GM19372 (cell line): ENCODE measurements at regions not wholly inside any gene's neighbourhood (a gene's known extent, or its start where the extent isn't known, plus 50 kb on each side); places are given as distances from the start of the nearest gene placed in this dataset.

ENCODE experiments used
- ATAC-seq: cut with Tn5 transposase; IDR thresholded peaks from one replicate; pipeline ENCODE4 v1.9.1; 2021; ENCODE audit warnings: mild to moderate bottlenecking, low read depth, moderate library complexity; ENCODE audit not compliant: unreplicated experiment

DNA sequence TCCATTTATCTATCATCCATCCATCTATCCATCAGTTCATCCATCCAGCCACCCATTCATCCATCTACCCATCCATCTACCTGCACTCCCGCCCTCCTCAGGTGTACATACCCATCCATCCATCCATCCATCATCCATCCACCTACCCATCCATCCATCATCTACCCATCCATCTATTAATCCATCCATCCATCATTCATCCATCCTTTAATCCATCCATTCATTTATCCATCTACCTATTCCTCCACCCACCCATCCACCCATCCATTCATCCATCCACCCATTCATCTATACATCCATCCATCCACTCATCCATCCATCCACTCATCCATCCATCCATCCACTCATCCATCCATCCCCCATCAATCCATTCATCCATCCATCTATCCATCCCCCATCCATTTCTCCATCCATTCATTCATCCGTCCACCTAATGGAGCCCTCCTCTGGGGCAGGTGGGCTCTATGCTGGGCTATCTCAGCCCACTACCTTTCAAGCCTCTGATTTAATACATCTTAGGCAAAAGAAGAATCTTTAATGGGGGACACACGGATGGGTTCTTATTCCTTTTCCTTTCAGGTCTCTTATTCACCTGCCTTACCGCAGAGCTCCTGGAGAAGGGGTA, 178.9 kb downstream of the URI1 start:
- ATAC-seq = no peak

DNA sequence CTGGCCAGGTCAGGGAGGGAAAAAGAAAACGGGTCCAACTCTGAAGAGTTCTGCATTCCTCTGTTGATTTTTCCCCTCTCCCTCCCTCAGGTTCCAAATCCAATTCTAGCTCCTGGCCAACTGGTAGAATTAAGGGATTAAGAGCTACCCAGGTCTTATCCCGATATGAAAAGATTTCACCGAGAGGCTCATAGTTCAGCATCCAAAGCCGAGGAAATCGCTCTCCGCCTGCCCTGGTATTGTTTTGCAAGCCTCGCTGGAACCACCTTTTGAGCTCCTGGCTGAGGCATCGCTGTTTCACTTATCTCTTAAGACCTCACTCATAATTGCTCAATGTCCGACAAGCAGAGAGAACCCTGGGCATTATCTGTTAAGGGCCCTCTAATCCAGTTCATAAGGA, 180.4 kb downstream of the URI1 start:
- ATAC-seq = no peak

DNA sequence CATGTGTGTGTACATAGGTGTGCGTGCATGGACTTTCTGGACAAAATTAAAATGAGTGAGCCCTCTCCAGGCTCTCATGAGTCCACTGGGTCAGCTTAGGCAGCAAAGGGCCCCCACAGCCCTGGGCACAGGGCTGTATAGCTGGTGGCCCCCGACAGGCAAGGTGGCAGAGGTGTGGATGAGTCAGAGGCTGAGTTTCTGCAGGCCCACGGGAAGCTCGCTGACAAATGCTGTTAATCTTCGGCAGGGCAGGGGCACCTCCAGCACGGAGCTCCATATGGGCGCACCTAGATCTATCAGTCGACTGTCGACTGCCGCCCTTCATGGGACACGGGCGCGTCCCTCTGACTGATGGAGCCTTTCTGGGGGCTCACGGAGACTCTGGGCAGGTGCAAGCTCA, 181.1 kb downstream of the URI1 start:
- ATAC-seq = no peak

DNA sequence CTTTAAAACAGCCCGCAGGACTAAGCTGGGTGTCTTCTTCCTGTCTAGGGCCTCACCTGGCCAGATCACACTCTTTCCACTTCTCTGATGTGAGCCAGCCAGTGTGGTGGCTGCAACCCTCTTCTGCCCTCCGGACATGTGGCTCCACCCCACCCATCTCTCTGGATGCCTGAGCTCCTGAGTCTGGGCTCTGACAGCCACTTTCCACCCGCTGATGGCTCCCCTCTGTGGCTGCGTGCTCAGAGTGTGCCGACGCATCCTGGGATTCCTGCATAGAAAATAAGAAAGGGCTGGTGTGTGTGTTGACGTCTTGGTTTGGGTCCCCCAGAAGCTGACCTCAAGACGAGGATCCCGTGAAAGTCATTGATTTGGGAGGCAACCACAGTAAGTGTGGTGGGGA, 181.6 kb downstream of the URI1 start:
- ATAC-seq = no peak

DNA sequence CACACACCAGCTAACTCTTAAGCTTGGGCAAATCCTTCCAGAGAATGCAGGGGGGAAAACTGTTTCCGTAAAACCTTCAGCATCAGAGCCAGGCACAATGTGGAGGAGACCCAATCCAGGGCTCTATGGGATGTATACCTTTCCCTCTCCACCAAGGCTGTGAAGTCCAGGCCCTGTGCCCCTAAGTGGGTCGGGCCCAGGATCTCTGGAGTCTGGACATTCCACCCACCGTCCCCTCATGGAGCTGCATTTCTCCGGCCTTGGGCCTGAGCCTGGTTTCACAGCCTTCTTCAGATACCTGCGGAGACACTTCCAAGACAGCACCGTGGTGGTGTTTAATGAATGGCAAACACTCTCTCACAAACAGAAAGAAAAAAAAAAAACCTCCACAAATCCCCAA, 186.2 kb downstream of the URI1 start:
- ATAC-seq = no peak

DNA sequence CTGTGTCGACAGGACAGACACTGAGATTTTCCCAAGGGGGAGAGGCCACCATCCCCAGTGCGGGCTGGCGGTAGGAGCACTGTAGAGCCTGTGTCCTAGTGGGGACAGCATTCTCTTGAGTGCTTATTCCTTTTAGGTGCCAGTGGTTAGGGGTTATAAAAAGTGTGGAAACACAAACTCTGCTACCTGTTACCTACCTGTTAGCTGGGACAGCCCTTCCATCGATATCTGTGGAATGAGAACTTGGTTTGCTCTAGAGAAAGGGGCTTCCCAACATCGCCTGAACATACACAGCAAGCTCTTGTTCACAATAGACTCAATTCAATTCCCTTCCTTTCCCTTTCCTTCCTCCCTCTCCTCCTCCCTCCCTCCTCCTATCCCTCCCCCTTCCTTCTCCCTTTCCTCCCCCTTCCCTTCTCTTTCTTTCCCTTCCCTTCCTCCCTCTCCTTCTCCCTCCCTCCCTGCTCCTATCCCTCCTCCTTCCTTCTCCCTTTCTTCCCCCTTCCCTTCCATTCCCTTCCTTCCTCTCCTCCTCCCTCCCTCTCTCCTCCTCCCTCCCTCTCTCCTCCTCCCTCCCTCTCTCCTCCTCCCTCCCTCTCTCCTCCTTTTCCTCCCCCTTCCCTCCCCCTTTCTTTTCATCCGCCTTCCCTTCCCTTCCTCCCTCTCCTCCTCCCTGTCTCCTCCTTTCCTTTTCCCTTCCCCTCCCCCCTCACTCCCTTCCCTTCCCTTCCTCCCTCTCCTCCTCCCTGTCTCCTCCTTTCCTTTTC, 188.5 kb downstream of the URI1 start:
- ATAC-seq = no peak

DNA sequence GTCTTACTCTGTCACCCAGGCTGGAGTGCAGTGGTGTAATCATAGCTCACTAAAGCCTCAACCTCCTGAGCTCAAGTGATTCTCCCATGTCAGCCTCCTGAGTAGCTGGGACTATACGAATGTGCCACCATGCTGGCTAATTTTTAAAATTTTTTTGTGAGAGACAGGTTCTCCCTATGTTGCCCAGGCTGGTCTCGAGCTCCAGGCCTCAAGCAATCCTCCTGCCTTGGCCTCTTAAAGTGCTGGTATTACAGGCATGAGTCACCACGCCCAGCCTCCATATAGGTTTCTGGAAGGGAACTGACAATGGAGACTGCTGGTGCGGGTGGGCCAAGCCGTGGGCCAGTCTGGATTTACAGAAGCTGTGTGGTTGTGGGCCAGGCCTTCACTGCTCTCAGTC, 189.2 kb downstream of the URI1 start:
- ATAC-seq = no peak

DNA sequence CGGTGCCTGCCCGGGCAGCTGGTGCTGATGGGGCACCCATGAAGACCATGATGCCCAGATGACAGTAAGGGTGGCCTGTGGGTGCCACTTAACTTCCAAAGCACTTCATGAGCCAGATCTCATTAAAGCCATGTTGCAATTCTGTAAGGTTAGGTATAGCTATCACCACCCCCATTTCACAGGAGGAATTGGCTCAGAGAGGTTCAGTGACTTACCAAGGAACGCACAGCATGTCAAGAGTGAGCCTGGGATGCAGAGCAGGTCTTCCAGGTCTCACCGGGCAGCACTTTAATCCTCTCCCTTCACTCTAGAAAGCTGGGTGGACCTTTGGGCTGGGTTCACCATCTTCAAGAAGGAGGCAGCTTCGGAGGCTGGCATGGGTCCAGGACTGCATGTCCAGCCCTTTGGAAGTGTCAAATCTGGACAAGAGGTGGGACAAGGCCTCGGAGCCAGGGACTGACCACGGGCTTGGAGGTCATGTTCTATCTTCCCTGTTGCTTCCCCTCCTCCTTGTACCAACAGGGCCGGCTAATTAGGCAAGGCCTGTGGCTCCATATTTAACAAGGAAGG, 189.8 kb downstream of the URI1 start:
- ATAC-seq = no peak

DNA sequence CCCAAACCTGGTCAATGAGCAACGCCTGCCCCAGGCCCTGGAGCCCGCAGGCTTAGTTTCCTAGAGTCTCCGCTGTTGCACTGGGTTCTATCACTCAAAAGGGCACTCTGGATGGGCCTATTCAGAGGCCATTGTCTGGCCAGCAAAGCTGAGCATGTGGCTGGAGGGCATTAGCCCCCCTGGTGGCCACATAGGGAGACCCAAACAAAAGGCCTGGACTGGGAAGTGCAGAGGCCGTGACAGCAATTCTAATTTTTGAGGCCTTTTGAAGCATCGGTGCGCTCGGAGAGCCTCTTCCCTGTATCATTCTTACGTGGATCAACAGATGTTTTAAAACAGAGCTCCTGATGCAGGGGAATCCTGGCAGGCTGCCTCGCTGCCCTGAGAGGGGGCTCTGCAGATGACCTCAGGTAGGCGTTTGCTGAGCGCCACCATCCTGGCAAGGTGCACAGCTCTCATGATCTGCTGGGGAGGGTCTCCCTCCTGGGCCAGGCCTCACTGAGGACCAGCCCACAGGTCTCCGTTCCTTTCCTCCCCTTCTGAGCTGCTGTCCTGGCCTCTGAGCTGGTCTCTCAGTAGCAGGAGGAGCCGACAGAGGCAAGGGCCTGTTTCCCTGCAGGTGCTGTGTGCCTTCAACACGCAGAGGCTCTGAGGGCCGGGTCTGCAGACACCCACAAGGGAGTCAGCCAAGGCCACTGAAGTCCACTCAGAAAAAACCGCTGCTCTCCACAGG, 190.5 kb downstream of the URI1 start:
- no peak for ATAC-seq

DNA sequence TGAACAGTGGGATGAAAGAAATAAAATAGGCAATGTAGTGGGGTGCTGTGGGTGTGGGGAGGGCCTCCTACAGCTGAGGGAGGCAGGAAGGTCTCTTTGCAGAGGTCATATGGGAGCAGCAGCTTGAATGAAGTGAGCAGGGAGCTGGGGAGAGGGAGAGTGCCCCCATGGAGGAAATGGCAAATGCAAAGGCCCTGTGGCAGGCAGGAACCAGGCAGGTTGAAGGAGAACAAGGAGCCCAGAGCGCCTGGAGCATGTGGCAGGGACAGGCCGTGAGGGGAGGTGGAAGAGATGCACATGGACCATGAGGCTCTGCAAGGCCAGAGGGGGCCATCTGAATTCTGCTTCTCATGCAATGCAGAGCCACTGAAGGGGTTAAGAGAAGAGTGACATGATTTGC, 191.8 kb downstream of the URI1 start:
- ATAC-seq = no peak

DNA sequence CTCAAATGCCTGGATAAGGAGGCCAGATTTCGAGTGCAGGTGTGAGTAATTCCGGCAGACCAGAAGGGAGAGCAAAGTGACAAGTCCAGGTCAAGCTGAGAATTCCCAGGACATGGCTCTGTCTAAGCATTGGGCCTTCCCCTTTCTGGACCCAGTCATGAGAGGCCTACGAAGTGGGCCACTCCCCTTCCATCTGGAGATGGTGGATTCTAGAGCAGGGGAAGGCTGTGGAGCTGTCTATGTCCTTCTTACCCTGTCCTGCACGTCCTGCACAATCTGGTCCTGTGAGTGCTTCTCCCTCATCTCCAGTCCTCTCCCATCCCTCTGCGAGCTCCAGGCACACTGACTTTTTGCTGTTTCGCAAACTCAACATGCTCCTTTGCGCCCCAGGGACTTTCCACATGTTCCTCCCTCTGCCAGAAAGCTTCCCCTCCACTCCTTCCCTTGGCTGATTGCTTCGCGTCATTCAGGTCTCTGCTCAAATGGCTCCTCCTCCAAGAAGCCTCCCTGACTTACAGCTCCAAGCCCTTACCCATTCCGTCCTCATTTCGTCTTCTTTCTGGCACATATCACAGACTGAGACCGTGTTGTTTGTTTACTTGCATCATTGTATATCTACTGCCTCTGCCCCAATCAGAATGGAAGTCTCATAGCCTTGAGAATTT, 193.2 kb downstream of the URI1 start:
- ATAC-seq = no peak

DNA sequence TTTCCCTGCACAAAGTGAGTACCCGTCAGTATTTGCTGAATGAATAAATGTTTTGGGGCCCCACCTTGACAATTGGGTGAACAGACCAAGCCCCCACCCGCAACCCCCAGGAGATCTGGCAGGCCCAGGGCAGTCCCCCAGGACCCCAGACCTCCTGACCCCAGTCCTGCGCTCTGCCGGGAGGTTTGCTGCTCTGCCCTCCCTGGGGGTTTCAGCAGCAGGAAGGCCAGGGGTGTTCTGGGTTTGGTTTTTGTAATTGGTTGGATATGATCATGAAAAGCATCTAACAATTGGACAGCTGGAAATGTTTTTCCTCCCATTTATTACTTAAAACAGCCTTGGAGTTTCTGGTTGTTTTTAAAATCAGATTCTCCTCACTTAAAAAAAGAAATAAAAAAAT, 193.8 kb downstream of the URI1 start:
- no peak for ATAC-seq

DNA sequence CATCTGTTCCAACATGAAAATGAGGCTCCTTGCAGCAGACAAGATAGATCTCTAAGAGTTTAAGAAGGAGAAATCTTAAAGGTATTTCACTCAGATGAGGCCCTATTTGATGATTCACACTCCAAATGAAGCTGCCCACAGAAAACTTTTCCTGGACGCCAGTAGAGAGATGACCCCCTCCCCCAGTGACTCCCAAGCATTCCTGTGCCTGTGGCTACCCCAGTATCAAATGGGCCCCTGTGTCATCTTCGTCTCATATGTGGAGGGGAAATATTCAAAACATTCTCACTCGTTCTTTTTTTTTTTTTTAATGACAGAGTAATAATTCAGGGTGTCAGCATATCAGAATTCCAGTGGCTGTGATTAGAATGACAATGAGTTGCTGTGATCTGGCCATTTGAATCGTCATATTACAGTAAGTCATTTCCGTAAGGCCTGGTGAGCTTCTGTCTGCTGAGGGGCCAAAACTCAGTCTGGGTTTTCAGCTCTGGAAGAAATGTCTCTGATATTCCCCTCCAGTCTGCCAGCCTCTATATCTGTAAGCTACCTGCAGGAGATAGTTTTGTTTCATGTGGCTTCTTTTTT, 194.7 kb downstream of the URI1 start:
- ATAC-seq = no peak

DNA sequence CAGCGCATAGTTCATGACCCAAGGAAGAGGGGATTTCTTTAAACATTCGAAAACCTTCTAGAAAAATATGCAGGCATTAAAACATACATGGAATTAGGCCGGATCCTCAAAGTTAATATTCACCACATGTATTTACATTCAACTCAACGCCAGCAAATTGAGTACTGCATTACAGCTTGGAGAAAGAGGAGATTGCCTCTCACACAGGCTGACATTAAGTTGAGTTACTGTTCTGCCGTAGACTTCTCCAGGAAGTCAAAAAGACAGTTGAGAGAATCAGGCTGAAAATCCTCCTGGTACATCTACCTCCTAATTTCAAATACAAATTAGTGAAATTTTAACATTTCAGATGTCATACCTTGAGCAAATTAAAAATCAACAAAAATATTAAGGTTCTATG, 195.7 kb downstream of the URI1 start:
- no peak for ATAC-seq

DNA sequence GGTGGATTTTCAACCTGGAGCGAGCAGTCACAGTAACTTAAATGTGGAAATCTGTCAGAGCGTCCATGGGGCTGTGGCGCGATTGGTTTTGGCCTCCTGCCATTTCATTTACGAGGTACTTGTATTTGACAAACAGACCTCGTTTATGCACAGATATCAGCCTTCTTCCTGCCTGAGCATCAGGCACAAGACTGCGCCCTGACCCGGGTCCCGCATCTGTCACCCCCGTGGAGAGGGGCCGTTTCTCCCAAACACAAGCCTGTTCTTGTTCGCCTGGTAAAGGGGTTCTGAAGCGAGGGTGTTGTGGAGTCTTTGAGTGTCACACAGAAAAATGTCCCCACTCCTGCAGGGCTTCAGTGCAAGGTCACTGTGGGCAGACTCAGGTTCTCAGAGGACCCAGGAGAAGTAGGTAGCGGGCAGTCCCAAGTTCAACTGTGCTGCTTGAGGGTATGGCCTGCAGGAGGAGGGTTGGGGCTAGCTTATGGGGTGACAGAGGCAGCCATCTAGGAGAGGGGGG, 202.3 kb downstream of the URI1 start:
- no peak for ATAC-seq

DNA sequence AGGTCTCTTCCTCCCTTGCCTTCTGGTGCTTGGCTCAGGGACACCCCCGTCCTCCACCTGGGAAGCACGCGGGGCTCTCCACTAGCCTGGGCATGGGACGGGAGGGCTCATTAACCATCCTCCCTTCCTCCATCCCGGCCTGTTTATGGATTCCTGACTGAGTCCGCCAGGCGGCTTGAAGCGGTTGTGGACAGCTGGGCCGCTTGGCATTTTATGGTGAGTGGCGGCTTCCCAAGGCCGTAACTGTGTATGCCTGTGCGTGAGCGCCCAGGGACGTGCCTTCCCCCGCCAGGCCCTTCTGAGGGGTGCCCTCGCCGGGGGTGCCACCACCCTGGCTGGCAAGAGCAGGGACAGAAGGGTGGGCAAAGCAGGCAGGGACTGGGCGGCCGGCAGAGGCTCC, 202.8 kb downstream of the URI1 start:
- no peak for ATAC-seq

DNA sequence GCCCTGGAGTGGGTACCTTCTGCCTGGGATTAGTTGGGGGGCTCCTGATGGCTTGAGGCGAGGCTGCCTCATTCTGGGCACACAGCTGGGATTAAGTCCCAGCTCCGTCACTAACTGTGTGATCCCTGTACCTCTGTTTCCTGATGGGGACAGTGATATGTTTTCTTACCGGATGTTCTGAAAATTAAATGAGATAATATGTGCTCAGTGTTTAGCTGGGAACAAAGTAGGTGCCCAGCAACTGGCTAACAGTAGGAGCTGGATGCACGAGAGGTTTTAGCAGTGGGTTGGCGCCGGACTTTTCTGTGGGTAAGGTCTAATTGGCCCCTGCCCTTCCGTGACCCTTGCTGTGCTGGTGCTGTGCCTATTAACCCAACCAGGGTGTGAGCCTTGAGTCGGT, 203.4 kb downstream of the URI1 start:
- no peak for ATAC-seq

DNA sequence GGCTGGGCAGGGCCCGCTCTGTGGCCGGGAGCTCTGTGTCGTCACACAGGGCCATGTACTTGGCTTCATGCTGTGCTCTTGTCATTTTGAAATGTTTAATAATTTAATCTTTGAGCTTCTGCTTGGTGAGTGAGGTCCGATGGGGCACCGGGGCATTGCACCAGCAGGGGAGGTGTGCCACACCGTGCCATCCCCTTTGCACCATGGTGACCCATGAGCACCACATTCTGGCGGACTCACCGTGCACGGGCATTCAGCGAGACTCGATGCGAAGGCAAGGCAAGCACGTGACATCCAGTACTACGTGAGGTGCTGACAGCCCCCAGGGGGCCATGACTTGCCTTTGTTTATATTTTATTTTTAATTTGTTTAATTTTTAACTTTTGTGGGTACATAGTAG, 204.3 kb downstream of the URI1 start:
- no peak for ATAC-seq

DNA sequence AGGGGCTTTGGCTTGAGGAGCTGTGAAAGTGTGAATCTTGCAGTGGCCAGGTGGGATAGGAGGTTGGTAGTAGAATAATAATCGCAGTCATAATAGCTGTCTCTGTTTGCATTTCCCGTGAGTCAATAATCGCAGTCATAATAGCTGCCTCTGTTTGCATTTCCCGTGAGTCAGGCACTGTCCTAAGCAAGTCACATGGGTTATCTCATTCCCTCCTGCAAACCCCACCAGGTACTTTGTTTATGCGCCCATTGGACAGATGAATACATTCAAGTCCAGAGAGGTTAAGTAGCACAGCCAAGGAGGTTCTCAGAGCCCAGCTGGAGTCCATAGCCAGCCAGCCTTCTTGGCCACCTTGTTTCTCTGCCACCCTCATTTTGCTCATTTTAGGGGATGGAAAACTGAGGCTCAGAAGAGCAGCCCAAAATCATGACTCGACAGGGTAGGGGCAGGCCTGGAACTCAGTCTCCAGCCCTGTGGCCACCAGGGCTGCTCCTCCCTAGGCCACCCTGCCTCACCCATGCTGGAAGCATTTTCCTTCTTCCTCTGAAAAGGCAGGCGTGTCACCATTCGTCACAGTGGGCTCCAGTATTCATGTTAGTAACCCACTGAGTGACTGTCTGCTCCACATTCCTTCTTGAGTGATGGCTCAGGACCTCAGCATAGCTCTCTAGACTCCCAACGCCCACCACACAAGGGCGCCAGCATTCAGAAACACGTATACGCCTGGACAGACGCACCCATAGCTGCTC, 206.2 kb downstream of the URI1 start:
- ATAC-seq = no peak

DNA sequence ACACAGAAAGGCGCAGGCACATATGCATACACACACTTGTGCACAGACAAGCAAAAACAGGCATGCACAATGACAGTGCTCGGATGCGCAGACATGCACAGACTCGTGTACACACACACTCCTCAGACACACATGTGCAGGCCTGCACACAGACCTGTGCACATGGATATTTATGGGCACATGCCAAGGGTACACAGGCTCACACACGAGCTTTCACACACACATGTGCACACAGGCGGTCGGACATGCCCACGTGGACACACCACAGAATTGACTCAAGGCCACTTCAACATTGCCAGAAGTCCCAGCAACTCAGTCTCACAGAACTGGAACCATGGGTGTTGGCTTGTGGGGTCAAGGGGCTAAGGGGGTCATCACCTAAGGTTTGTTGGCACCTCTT, 206.8 kb downstream of the URI1 start:
- ATAC-seq = no peak
